Kasumi-1 (cell line): ENCODE measurements at regions not wholly inside any gene's neighbourhood (a gene's known extent, or its start where the extent isn't known, plus 50 kb on each side); places are given as distances from the start of the nearest gene placed in this dataset.
"Not testable (repeated sequence)": the region's sequence is repeated elsewhere in the genome, so short reads cannot be mapped to it uniquely, and the experiment has no call there.

ENCODE experiments used
- DNase-seq, 2 experiments: peaks; one replicate each; lab custom pipeline; 2025; lab: John Stamatoyannopoulos, UW

DNA sequence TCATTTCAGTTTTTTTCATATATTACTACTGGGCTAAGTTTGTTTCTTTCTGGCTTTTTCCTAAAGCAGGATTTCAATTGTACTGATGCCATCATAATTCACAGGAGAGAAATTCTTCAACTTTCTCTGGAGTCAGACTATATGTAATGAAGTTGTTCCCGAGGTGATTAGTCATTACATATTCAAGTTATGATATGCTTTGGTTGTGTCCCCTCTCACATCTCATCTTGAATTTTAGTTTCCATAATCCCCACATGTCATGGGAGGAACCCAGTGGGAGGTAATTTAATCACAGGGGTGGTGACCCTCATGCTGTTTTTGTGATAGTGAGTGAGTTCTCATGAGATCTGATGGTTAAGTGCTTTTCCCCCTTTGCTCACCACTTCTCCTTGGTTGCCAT is 227.5 kb upstream of the LRIG3 start:
- no peak for DNase-seq

DNA sequence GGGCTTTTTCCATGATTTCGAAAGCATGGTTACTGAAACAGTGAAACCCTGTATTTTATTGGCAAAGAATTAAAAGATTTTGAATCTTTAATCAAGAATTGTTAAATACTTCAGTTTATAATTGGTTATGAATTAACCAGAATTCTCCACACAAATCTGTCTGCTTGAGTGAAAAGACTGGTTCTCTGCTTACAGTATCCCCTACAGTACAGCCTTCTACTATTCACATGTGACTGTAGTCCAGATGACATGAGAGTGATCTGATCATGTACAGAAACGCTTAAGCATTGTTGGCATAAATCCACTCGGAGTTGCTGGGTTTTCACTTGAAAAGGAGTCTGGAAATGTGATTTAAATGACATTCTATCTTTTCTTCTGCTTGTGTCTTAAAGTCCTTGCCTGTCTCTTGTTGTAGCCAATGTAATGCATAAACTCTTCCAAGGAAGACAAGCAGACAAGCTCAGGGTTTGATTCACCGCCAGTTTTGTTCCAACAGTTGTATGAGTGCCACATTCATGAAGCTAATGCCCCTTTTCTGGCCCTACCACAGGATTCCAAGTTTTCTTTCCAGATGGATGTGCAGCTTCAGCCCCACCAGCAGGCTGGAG is 222.0 kb upstream of the LRIG3 start:
- no peak for DNase-seq

DNA sequence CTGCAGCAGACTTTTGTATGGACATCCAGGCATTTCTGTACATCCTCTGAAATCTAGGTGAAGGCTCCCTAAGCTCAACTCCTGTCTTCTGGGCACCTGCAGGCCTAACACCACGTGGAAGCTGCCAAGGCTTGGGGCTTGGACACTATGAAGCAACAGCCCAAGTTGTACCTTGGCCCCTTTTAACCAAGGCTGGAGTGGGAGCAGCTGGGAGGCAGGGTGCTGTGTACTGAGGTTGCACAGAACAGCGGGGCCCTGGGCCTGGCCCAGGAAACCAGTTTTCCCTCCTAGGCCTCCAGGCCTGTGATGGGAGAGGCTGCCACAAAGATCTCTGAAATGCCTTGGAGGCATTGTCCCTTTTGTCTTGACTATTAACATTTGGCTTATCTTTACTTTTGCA is 214.4 kb upstream of the LRIG3 start:
- DNase-seq: no peak

DNA sequence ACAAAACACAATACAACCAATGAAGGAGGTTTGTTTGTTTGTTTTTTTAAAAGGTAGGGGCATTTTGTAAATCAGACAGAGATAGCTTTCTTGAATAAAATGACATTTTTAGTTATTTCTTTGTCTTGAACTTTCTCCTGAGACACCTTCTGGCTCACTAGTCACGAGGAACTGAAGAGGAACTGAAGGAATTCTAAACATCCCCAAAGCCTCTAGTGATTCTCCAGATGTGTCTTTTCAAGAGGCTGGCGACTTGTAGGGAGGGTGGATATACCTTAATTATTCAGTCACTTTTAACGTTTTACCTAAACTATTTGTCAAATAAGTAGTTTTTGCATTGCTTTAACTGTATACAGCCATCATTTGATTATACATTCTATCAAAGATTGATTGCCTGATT is 211.2 kb upstream of the LRIG3 start:
- no peak for DNase-seq

DNA sequence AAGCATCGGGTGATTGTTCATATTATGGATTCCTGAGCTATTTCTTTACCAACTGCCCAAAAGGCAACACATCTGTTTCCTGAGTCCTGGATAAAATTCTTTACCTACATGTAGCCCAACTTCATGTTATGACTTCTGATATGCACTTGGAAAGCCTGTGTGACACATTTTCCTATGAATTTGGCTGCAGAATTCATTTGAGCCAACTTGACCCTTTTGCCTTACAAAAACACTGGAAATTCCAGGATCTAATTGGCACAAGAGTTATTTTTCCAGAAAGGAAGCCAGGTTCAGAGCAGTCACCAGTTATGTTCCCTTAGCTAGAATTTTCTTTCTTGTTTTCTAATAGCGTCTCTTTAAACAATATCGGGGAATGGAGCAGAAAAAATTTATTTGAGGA is 202.5 kb upstream of the LRIG3 start:
- no peak for DNase-seq

DNA sequence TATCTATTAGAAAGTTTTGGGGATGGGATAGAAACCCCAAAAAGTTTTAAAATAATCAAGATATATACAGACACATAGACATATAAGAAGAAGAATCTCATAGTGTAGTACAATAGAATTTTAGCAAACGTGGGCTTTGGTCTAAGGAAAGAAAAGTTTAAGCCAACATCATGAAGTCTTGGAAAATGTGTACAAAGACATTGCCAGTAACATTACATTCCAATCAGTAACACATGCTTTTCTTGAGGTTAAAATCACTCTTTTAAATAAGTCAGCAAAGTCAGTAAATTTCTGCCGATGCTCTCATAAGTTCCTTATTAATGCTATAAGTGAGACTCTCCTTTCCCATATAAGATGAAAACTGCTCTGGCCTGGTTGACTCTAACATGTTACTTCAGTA is 201.1 kb upstream of the LRIG3 start:
- no peak for DNase-seq

DNA sequence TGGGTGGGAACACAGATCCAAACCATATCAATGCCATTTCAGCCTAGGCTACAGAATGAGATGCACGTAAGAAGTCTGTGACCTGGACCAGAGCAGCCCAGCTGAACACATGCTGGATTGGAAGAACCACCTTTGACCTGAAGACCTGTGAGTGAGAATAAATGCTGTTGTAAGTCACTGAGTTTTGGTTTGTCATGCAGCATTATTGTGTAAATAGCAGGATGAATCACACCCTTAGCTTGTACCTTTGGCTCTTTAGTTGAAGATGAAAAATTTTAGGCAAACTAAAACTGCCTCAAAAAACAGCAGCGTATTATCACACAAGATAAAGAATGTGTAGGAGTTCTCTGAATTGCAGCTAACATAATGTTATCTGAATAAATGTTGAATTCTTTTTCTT is 199.4 kb upstream of the LRIG3 start:
- no peak for DNase-seq

DNA sequence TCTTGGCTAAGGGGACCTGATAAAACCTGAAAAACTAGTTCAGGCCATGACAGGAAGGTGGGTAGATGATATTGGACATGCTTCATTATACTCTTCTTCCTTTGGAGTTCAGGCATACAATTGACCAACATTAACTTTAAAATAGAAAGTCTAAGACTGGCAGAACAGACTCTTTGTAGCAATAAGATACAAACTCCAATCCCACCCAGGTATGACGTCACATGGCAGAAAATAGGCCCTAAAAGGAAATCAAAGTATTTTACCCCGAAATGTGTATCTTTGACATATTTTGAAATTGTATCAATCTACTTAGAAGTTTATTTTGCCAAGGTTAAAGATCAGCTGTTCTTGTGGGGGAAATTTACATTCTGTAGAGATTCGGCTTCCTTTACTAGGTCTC is 198.1 kb upstream of the LRIG3 start:
- no peak for DNase-seq

DNA sequence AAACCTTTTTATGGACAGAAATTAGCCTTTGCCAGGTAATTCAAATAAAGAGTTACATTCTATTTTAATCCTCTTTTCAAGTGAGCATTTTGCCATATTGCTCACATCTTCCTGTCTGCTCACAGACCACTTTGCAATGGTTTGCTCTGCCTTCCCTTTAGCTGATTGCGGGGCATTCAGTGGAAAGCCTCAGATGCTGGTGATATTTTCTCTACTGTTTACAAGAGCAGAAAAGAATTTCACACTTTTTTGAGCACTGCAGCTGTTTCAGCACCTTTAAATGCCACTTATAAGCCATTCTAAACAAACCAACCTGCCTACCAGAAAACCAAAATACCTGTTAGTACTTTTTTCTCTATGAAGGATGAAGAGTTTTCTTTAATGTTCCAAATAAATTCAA is 195.7 kb upstream of the LRIG3 start:
- DNase-seq: no peak

DNA sequence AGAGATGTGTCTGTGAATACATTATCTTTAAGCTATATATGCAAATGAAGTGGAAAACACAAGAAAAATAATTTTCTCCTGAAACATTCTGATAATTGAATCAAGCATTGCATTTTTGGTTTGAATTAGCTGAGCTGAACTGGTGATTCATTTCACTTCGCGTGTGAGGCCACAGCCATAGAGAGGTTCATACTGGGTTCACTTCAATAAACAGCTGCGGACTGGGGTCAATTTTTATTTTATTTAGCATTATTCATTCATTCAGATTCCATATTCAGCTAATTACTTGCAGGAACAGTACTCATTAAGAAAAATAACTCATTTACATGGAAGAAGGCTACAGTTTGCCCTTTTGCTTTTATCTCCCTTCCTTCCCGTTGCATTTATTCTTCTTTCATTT is 195.2 kb upstream of the LRIG3 start:
- DNase-seq: no peak

DNA sequence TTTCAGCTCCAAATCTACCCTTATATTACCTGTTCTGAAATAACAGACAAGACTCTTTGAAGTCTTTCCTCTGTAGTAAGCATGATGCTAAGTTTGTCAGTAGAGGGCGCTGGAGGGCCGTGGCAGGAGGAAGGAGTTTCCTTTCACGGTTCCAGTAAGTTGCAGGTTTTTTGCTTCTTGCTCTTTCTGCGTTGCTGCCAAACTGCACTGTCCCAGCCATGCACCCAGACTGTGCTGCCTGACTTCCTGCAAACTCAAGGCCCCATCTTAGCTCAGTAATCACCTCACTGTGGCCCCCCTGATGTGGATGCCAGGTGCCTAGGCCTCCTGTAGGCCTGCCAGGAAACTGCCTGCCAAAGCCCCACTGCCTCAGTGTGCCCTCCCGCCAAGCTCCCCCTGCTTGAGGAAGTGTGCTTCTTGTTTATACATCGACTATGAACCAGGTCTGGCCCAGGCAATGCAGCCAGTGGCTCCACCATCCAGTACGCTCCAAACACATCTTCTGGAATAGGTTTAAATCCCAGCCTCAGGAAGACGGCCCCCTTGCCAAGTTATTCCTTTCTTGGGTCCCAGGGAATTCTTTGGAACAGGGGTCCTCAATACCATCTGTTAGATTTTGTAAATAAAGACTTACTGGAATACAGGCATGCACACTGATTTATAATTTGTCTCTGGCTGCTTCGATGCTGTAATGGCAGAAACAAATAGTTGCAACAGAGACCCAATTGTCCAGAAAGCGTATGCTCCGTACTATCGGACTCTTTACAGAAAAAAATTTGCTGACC is 193.7 kb upstream of the LRIG3 start:
- DNase-seq: peak; percentile 79 to 81

DNA sequence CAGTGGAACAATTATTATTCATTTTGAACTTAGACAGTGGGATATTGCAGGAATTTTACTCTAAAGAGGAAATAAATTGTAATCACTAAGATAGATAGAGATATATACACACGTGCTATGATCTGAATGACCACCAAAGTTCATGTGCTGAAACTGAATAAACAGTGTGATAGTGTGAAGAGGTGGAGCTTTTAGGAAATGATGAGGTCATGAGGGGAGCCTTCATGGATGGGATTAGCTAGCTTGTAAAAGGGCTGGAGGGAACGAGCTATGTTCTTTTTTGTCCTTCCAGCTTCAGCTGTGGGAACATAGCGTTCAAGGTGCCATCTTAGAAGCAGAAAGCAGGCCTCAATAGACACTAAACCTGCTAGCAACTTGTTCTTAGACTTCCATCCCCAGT is 191.5 kb upstream of the LRIG3 start:
- DNase-seq: no peak

DNA sequence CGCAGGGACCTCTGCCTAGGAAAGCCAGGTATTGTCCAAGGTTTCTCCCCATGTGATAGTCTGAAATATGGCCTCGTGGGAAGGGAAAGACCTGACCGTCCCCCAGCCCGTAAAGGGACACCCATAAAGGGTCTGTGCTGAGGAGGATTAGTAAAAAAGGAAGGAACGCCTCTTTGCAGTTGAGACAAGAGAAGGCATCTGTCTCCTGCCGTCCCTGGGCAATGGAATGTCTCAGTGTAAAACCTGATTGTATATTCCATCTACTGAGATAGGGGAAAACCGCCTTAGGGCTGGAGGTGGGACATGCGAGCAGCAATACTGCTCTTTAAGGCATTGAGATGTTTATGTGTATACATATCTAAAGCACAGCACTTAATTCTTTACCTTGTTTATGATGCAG is 188.2 kb upstream of the LRIG3 start:
- DNase-seq: not testable (repeated sequence)

DNA sequence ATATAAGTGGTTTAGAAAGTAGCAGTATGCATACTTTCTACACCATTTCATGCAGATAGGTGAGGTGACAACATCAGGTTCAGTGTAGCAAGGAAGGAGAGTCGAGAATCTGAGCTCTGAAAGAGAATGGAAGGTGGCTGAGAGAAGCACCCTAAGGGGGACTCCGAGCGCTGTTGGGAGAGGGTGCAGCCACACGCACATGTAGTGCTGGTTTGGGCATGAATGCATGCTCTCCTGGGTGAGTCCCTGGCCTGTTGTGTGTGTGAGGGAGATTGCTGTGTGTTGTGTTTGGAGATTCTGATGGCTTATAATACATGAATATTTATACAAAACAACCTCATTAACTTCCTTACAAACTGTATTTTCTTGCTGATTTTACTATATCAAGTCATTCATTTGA is 180.3 kb upstream of the LRIG3 start:
- no peak for DNase-seq

DNA sequence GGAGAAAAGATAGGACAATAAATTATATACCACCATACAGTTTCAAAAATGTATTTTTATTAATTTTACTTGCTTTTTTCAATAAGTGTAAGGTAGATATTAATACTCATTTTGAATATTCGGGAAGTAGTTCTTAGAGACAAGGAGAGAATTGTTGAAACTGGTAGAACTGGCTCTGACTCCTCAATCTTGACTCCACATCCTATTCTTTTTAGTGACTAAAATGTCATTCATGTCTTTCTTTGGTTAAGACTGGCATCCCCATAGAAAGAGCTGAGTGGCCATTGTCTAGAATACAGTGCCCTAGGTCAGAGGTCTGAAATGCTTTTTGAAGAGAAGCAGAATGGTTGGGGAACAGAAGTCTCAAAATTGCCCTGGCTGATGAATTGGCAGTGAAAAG is 177.6 kb upstream of the LRIG3 start:
- DNase-seq: no peak

DNA sequence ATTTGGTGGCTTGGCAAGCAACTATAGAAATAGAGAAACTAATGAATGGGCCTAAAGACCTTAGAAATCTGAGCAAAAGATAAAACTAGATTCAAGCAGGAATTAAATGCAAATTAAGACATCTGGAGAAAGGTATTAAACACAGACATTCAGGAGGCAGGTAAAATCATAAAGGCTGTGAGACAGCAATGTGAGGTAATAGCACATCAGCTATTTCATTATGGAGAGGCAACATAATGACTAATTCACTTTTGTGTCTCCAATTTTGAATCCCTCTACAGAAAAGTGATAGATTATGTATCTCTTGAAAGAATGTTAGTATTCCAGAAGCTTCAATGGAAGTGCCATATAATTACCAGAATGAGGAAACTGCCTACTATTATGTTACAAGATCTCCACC is 175.9 kb upstream of the LRIG3 start:
- DNase-seq: no peak

DNA sequence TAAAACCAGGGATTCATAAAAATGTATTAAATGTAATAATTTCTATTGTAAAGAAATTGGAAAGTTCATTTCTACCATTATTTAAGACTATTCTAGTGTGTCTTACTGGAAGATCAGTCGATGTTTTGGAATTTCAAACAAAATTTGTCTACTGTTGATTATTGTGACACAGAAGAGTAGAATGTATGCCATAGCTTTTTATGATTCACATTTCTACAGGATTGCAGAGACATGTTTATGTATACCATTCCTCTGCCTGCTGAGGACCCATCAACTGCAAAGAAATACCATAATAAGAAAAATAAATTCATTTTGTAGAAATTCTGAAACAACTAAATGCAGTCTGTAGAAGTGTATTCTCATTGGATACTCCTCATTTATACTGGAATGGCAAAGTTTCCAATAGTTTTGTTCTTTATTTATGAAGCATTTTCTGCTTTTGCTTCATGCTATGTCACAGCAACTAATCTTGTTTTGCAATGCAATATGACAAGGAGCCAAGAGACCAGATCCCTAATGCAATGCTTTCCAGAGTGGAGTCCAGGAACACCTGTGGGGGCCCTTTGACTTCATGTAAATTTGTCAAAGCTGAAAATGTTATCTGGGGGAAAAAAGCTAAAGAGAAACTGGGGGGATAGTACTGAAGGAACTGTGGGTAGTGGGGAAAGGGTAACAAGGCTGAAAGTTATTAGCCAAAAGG is 172.9 kb upstream of the LRIG3 start:
- DNase-seq: no peak

DNA sequence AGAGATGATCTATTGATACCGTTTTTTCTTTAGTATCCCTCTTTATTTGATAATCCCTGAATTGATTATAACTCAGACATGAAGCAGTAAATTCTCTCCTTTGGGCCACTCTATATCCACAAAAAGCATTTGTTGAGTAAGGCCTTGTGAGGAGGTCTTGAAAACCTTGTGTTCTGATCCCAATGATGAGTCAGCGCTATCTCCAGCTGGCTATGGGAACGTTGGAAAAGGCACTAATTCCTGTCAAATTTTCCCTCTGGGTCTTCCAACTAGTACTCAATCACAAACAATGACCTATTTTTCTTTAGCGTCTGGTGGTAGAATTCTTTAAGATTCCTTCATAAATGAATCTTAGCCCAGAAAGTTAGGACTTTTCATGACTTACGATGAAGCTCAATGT is 168.4 kb upstream of the LRIG3 start:
- DNase-seq: no peak

DNA sequence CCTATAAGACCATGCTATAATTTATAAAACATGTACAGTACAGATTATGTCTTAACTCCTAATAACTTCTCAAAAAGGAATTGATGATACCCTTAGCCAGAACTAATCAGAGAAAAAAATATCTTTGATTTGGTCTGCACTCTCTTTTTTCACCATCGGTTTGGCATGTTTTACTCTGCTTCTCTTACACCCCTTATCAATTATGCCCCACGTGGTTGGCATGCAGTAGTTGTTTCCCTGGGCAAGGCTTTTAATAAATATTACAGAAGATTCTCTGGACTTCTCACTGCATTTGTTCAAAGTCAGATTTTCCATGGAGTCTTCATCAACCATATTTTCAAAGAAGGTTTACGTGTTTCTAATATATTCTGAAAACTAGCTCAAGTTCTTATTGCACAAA is 167.4 kb upstream of the LRIG3 start:
- DNase-seq: no peak

DNA sequence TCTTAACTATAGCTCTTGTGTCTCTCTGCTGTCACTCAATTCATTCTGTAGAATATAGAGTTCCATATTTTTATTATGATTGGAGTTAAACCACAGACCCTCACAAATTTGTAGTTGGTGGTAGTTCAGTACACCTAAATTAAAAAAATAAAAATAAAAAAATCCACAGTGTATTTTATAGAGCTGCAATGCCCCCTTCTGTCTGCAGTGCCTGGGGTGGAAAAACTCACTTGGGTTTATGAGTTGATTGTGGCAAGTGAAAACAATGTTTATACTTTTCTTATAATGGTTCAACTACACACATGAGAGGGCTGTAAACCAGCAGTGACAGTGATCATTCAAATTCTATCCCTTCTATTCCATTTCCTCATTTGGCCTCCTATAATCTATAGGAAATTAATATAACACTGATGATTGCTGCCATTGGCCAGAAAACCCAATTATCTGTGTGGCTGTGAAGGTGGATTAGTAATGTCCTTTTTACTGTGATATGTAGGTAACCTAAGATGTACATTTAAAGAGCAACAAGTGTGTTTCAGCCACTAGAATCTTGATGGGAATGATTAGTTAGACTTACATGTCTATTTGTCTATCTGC is 166.9 kb upstream of the LRIG3 start:
- peak in 1 of 2 experiments; percentile 10 for DNase-seq

DNA sequence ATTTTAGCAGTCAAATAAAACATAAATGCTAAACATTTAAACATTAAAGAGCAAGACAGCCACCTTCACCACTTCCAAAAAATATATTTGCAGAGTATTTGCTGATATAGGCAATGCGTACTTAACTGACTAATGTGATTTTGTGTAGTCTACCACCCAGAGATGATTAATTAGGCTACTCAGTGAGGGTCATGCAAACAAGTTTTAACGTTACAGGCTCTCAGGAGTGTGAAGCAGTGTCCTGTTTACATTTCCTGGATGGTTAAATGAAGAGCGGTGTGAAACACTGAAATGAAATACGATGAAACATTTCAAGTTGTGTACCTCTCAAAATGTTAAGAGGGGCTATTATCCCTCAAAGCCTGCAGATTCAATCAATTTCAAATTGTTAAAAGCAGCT is 165.8 kb upstream of the LRIG3 start:
- DNase-seq: no peak

DNA sequence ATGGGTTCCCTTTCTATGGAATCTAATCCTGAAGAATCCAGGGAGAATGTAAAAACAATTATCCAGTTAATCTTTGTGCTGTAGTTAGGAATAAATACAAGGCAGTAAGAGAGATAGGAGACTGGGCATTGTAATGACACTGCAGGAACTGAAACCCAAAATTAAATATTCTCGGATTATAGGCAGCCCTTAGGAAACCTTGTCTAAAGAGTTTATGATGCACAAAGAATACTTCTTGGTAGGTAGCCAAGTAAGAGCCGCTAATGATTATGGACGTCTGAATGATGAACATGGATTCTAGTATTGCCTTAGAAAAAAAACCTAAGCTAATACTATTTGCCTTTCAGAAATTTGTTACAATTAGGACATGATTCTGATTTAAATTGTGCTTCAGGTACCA is 165.4 kb upstream of the LRIG3 start:
- DNase-seq: no peak
